ENCODE measurements at regions not wholly inside any gene's neighbourhood (a gene's known extent, or its start where the extent isn't known, plus 50 kb on each side); places are given as distances from the start of the nearest gene placed in this dataset.

DNA sequence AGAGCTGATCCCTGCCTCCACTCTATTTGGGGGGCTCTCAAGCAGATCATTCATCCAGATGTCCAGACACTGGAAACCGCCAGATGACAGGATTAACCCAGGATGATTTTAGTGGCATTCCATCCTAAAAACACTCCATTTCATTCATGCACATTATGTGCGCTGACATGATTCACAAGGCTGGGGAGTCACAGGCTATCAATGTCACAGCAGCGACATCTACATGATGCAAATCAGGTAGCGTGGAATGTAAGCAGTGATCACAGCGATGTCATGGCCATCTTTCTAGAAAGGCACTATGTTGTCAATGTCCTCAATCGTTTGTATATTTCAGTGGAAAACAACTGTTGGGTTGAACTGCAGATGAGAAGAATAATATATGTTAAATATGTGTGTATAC lies 331.5 kb upstream of the MSX2 start:
- TF ChIP-seq JUND (IDR thresholded peaks at IDR 0.05; ENCODE audit: low read length): no peak
- no peak for TF ChIP-seq EZH2 (IDR thresholded peaks at IDR 0.05; ENCODE audit: low read depth, low read length, severe bottlenecking)
- TF ChIP-seq, protein P1, sequence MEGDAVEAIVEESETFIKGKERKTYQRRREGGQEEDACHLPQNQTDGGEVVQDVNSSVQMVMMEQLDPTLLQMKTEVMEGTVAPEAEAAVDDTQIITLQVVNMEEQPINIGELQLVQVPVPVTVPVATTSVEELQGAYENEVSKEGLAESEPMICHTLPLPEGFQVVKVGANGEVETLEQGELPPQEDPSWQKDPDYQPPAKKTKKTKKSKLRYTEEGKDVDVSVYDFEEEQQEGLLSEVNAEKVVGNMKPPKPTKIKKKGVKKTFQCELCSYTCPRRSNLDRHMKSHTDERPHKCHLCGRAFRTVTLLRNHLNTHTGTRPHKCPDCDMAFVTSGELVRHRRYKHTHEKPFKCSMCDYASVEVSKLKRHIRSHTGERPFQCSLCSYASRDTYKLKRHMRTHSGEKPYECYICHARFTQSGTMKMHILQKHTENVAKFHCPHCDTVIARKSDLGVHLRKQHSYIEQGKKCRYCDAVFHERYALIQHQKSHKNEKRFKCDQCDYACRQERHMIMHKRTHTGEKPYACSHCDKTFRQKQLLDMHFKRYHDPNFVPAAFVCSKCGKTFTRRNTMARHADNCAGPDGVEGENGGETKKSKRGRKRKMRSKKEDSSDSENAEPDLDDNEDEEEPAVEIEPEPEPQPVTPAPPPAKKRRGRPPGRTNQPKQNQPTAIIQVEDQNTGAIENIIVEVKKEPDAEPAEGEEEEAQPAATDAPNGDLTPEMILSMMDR (IDR thresholded peaks at IDR 0.05; ENCODE audit: control extremely low read depth in 1 of 3, insufficient read depth in 1 of 3, low read depth in 1 of 3, low read length in 3 of 3): no peak
- TF ChIP-seq, protein P2, sequence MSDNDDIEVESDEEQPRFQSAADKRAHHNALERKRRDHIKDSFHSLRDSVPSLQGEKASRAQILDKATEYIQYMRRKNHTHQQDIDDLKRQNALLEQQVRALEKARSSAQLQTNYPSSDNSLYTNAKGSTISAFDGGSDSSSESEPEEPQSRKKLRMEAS (IDR thresholded peaks at IDR 0.05): no peak
- no peak for TF ChIP-seq RXRA (IDR thresholded peaks at IDR 0.05; ENCODE audit: insufficient read depth, low read depth, low read length)
- no peak for TF ChIP-seq BRCA1 (IDR thresholded peaks at IDR 0.05; ENCODE audit: low read depth, low read length)
- no peak for TF ChIP-seq TCF12 (IDR thresholded peaks at IDR 0.05; ENCODE audit: low read depth, low read length)
- no peak for TF ChIP-seq SP1 (IDR thresholded peaks at IDR 0.05; ENCODE audit: low read depth, low read length)
- no peak for TF ChIP-seq TAF1 (IDR thresholded peaks at IDR 0.05; ENCODE audit: low read depth, low read length)
- no peak for TF ChIP-seq RAD21 (IDR thresholded peaks at IDR 0.05 in 1 of 2, conservative IDR thresholded peaks at IDR 0.05 in 1 of 2; ENCODE audit: low read depth in 2 of 2, low read length in 2 of 2)
- no peak for TF ChIP-seq KDM1A (IDR thresholded peaks at IDR 0.05; ENCODE audit: borderline replicate concordance, low read length)
- no peak for TF ChIP-seq POLR2A (IDR thresholded peaks at IDR 0.05; ENCODE audit: control extremely low read depth in 1 of 2, low read depth in 2 of 2, low read length in 2 of 2)
